OCI-LY1 (cell line): ENCODE measurements at regions not wholly inside any gene's neighbourhood (a gene's known extent, or its start where the extent isn't known, plus 50 kb on each side); places are given as distances from the start of the nearest gene placed in this dataset.

Source experiments
- EZH2 ChIP-seq: fragments of 200-600 bp; sonication (generic), shearing (Covaris generic); IDR thresholded peaks from 2 replicates; pipeline ENCODE4 v1.8.0; 2017; ENCODE audit warnings: borderline replicate concordance, mixed run types, mild to moderate bottlenecking, antibody characterized with exemption, low read length, moderate library complexity, mixed read lengths
- TF ChIP-seq, protein P1 (sequence below): fragments of 200-600 bp; sonication (generic), shearing (Covaris generic); IDR thresholded peaks from 2 replicates; pipeline ENCODE4 v1.5.1; 2017; ENCODE audit warnings: mild to moderate bottlenecking, antibody characterized with exemption, low read length, moderate library complexity, mixed read lengths

DNA sequence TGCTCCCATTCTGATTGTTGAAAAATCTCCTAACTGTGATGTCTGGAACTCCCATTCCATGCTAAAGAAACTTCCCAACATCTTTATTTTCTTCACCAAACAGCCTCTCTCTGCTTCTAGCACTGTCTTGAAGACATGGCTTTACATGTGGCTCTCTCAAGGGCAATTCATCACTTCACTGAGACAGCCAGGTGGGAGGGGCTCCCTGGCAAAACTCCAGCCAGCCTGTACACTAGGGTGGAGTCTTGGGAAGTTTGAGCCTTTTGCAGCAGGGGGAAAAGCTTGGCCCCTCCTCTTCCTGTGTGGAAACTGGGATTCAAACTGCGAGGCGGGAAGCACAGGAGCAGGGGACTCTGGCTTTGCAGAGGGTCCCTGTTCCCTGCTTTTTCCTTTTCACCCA is 130.5 kb upstream of the TTC29 start:
- TF ChIP-seq, protein P1, sequence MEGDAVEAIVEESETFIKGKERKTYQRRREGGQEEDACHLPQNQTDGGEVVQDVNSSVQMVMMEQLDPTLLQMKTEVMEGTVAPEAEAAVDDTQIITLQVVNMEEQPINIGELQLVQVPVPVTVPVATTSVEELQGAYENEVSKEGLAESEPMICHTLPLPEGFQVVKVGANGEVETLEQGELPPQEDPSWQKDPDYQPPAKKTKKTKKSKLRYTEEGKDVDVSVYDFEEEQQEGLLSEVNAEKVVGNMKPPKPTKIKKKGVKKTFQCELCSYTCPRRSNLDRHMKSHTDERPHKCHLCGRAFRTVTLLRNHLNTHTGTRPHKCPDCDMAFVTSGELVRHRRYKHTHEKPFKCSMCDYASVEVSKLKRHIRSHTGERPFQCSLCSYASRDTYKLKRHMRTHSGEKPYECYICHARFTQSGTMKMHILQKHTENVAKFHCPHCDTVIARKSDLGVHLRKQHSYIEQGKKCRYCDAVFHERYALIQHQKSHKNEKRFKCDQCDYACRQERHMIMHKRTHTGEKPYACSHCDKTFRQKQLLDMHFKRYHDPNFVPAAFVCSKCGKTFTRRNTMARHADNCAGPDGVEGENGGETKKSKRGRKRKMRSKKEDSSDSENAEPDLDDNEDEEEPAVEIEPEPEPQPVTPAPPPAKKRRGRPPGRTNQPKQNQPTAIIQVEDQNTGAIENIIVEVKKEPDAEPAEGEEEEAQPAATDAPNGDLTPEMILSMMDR = no peak
- TF ChIP-seq EZH2 = no peak
